ENCODE measurements at regions not wholly inside any gene's neighbourhood (a gene's known extent, or its start where the extent isn't known, plus 50 kb on each side); places are given as distances from the start of the nearest gene placed in this dataset.

DNA sequence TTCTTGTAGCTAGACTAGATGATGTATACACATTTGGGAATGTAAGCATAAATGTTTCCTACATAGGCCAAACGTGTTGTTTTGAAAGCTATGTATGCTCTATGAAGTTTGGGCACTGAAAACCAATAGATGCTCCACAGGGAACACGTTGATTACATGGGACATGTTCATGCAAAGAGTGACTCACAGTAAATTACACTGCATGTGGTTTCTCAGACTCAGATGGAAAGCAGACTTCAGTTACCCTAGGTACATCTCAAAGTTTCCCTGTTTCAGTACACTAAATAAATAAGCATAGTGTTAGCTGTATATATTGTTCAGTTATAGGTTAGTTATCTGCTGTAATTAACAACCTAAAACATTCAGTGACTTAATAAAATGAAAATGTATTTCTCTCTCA lies 301.9 kb upstream of the RUNX1 start:
- TF ChIP-seq, protein P1, sequence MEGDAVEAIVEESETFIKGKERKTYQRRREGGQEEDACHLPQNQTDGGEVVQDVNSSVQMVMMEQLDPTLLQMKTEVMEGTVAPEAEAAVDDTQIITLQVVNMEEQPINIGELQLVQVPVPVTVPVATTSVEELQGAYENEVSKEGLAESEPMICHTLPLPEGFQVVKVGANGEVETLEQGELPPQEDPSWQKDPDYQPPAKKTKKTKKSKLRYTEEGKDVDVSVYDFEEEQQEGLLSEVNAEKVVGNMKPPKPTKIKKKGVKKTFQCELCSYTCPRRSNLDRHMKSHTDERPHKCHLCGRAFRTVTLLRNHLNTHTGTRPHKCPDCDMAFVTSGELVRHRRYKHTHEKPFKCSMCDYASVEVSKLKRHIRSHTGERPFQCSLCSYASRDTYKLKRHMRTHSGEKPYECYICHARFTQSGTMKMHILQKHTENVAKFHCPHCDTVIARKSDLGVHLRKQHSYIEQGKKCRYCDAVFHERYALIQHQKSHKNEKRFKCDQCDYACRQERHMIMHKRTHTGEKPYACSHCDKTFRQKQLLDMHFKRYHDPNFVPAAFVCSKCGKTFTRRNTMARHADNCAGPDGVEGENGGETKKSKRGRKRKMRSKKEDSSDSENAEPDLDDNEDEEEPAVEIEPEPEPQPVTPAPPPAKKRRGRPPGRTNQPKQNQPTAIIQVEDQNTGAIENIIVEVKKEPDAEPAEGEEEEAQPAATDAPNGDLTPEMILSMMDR (IDR thresholded peaks at IDR 0.05), result no peak
- TF ChIP-seq POLR2A (IDR thresholded peaks at IDR 0.05), result no peak
